Lower leg skin (tissue), 4 donors: ENCODE measurements at regions not wholly inside any gene's neighbourhood (a gene's known extent, or its start where the extent isn't known, plus 50 kb on each side); places are given as distances from the start of the nearest gene placed in this dataset.

ENCODE experiments used
- DNase-seq, 2 donors: peaks; one replicate each; pipeline ENCODE4 v3.0.0-alpha.2; 2019; ENCODE audit warnings: low spot score in 2 of 2
- H3K4me3 ChIP-seq: fragments of 200-600 bp; sonication (generic); 2 replicates; pipeline ENCODE4 v1.5.1; 2017; ENCODE audit warnings: mild to moderate bottlenecking, low read depth; ENCODE audit not compliant: poor library complexity, severe bottlenecking
- CTCF ChIP-seq, 3 donors: fragments of 450-650 bp; IDR thresholded peaks; one replicate each; pipeline ENCODE4 v1.5.1; 2016; ENCODE audit warnings: antibody characterized with exemption in 3 of 3, mild to moderate bottlenecking in 3 of 3, moderate library complexity in 2 of 3
- POLR2A ChIP-seq, 2 donors: fragments of 450-650 bp; IDR thresholded peaks; one replicate each; pipeline ENCODE4 v1.6.1; 2016 to 2017; ENCODE audit warnings: antibody characterized with exemption in 2 of 2, mild to moderate bottlenecking in 1 of 2, moderate library complexity in 1 of 2
- WGBS, 2 donors: methylation state at CpG; one replicate each; pipeline ENCODE4 v1.1.5; 2018; 5-methylcytosine and 5-hydroxymethylcytosine counted together
- intact Hi-C: fragments of 100-400 bp; cut with DNase I; formaldehyde crosslinking; loops from one replicate; pipeline ENCODE4 v1.15.0; 2023; ENCODE audit warnings: low total_unique reads

- intact Hi-C loops, result no loop called here
- WGBS, 2 donors, result 71 to 74% methylated on average over 2 of the region's 2 CpGs
- TF ChIP-seq CTCF (IDR thresholded peaks at IDR 0.05) (no peak), POLR2A (IDR thresholded peaks at IDR 0.05) (no peak)
- no peak overlapping the region for H3K4me3 ChIP-seq
- no peak for DNase-seq
Observed at GRCh38 chr14:53626761-53627160, 329.9 kb downstream of the BMP4 start.

- TF ChIP-seq CTCF (IDR thresholded peaks at IDR 0.05) (no peak), POLR2A (IDR thresholded peaks at IDR 0.05) (no peak)
- no peak overlapping the region for H3K4me3 ChIP-seq
- DNase-seq, result no peak
- intact Hi-C loops, result no loop called here
- WGBS, 2 donors, result 85 to 92% methylated on average over 3 of the region's 3 CpGs
Observed at GRCh38 chr14:53622447-53622846, 334.2 kb downstream of the BMP4 start.

GRCh38 chr14:53621921-53622320 lies 334.7 kb downstream of the BMP4 start:
- no peak overlapping the region for H3K4me3 ChIP-seq
- TF ChIP-seq POLR2A (IDR thresholded peaks at IDR 0.05), result no peak
- no peak for TF ChIP-seq CTCF (IDR thresholded peaks at IDR 0.05)
- WGBS, 2 donors, result 67 to 81% methylated on average over 2 of the region's 2 CpGs
- no peak for DNase-seq
- intact Hi-C loops, result no loop called here

- no peak for DNase-seq
- TF ChIP-seq CTCF (IDR thresholded peaks at IDR 0.05) (no peak), POLR2A (IDR thresholded peaks at IDR 0.05) (no peak)
- WGBS, 2 donors, result 86 to 88% methylated on average over 3 of the region's 3 CpGs
- no peak overlapping the region for H3K4me3 ChIP-seq
- intact Hi-C loops, result no loop called here
Observed at GRCh38 chr14:53621433-53621832, 335.2 kb downstream of the BMP4 start.

- intact Hi-C loops, result no loop called here
- H3K4me3 ChIP-seq, result no peak overlapping the region
- no peak for DNase-seq
- no peak for TF ChIP-seq CTCF (IDR thresholded peaks at IDR 0.05)
- no peak for TF ChIP-seq POLR2A (IDR thresholded peaks at IDR 0.05)
- WGBS, 2 donors, result 72 to 100% methylated on average over 1 of the region's 1 CpG
Observed at GRCh38 chr14:53620890-53621289, 335.7 kb downstream of the BMP4 start.

GRCh38 chr14:53620317-53620716 lies 336.3 kb downstream of the BMP4 start:
- 16 to 18% methylated on average over 2 of the region's 2 CpGs for WGBS, 2 donors
- TF ChIP-seq POLR2A (IDR thresholded peaks at IDR 0.05) (no peak), CTCF (IDR thresholded peaks at IDR 0.05) (no peak)
- no peak overlapping the region for H3K4me3 ChIP-seq
- intact Hi-C loops, result no loop called here
- DNase-seq, result no peak
